ENCODE measurements at regions not wholly inside any gene's neighbourhood (a gene's known extent, or its start where the extent isn't known, plus 50 kb on each side); places are given as distances from the start of the nearest gene placed in this dataset.
"Not testable (repeated sequence)": the region's sequence is repeated elsewhere in the genome, so short reads cannot be mapped to it uniquely, and the experiment has no call there.

GRCh38 chr18:75864816-75865215 is 437.3 kb upstream of the SMIM21 start:
- DNase-seq (ENCODE audit: extremely low read depth, low read depth): no peak

- DNase-seq (ENCODE audit: extremely low read depth, low read depth): no peak
Observed at GRCh38 chr18:75863696-75864095, 436.2 kb upstream of the SMIM21 start.

GRCh38 chr18:75862458-75862857 is 435.0 kb upstream of the SMIM21 start:
- DNase-seq (ENCODE audit: extremely low read depth, low read depth): no peak

GRCh38 chr18:75860166-75860565 is 432.7 kb upstream of the SMIM21 start:
- DNase-seq (ENCODE audit: extremely low read depth, low read depth): no peak

- no peak for DNase-seq (ENCODE audit: extremely low read depth, low read depth)
Observed at GRCh38 chr18:75859533-75859932, 432.0 kb upstream of the SMIM21 start.

GRCh38 chr18:75858754-75859153 is 431.3 kb upstream of the SMIM21 start:
- no peak for DNase-seq (ENCODE audit: extremely low read depth, low read depth)

- no peak for DNase-seq (ENCODE audit: extremely low read depth, low read depth)
Observed at GRCh38 chr18:75857558-75857957, 430.1 kb upstream of the SMIM21 start.

GRCh38 chr18:75854808-75855207 is 427.3 kb upstream of the SMIM21 start:
- DNase-seq (ENCODE audit: extremely low read depth, low read depth): no peak

GRCh38 chr18:75854174-75854573 is 426.7 kb upstream of the SMIM21 start:
- DNase-seq (ENCODE audit: extremely low read depth, low read depth): no peak

GRCh38 chr18:75846321-75846720 is 418.8 kb upstream of the SMIM21 start:
- DNase-seq (ENCODE audit: extremely low read depth, low read depth): no peak

GRCh38 chr18:75845413-75845812 is 417.9 kb upstream of the SMIM21 start:
- DNase-seq (ENCODE audit: extremely low read depth, low read depth): no peak

GRCh38 chr18:75844146-75844545 is 416.6 kb upstream of the SMIM21 start:
- no peak for DNase-seq (ENCODE audit: extremely low read depth, low read depth)

- DNase-seq (ENCODE audit: extremely low read depth, low read depth): no peak
Observed at GRCh38 chr18:75840131-75840530, 412.6 kb upstream of the SMIM21 start.

- DNase-seq (ENCODE audit: extremely low read depth, low read depth): not testable (repeated sequence)
Observed at GRCh38 chr18:75839686-75840085, 412.2 kb upstream of the SMIM21 start.

- no peak for DNase-seq (ENCODE audit: extremely low read depth, low read depth)
Observed at GRCh38 chr18:75839041-75839440, 411.5 kb upstream of the SMIM21 start.

- DNase-seq (ENCODE audit: extremely low read depth, low read depth): no peak
Observed at GRCh38 chr18:75837316-75837715, 409.8 kb upstream of the SMIM21 start.

GRCh38 chr18:75836516-75836915 is 409.0 kb upstream of the SMIM21 start:
- no peak for DNase-seq (ENCODE audit: extremely low read depth, low read depth)

- no peak for DNase-seq (ENCODE audit: extremely low read depth, low read depth)
Observed at GRCh38 chr18:75831960-75832359, 404.5 kb upstream of the SMIM21 start.

- DNase-seq (ENCODE audit: extremely low read depth, low read depth): no peak
Observed at GRCh38 chr18:75830828-75831227, 403.3 kb upstream of the SMIM21 start.

- no peak for DNase-seq (ENCODE audit: extremely low read depth, low read depth)
Observed at GRCh38 chr18:75829091-75829490, 401.6 kb upstream of the SMIM21 start.

- no peak for DNase-seq (ENCODE audit: extremely low read depth, low read depth)
Observed at GRCh38 chr18:75828379-75828778, 400.9 kb upstream of the SMIM21 start.

GRCh38 chr18:75827751-75828287 is 400.3 kb upstream of the SMIM21 start:
- DNase-seq (ENCODE audit: extremely low read depth, low read depth): no peak

GRCh38 chr18:75824661-75825060 is 397.2 kb upstream of the SMIM21 start:
- no peak for DNase-seq (ENCODE audit: extremely low read depth, low read depth)
